Effector CD4-positive, alpha-beta T cell (primary cell): ENCODE measurements at regions not wholly inside any gene's neighbourhood (a gene's known extent, or its start where the extent isn't known, plus 50 kb on each side); places are given as distances from the start of the nearest gene placed in this dataset.

Source experiments
- DNase-seq: peaks from one replicate; pipeline ENCODE4 v3.0.0-alpha.2; 2020

GRCh38 chr15:85890620-85890980 is 95.9 kb upstream of the KLHL25 start:
- DNase-seq = no peak

- no peak for DNase-seq
Observed at GRCh38 chr15:85891470-85891869, 96.7 kb upstream of the KLHL25 start.

- DNase-seq = no peak
Observed at GRCh38 chr15:85892232-85892631, 97.5 kb upstream of the KLHL25 start.

- no peak for DNase-seq
Observed at GRCh38 chr15:85897207-85897894, 102.6 kb upstream of the KLHL25 start.

GRCh38 chr15:85897895-85898717 is 103.4 kb upstream of the KLHL25 start:
- DNase-seq = no peak

GRCh38 chr15:85899927-85900326 is 105.2 kb upstream of the KLHL25 start:
- no peak for DNase-seq

- no peak for DNase-seq
Observed at GRCh38 chr15:85905751-85906450, 111.2 kb upstream of the KLHL25 start.

GRCh38 chr15:85906640-85907039 is 111.9 kb upstream of the KLHL25 start:
- no peak for DNase-seq

- DNase-seq = no peak
Observed at GRCh38 chr15:85910834-85911233, 116.1 kb upstream of the KLHL25 start.

- no peak for DNase-seq
Observed at GRCh38 chr15:85913461-85913860, 118.7 kb upstream of the KLHL25 start.

- no peak for DNase-seq
Observed at GRCh38 chr15:85920956-85921355, 126.2 kb upstream of the KLHL25 start.

- no peak for DNase-seq
Observed at GRCh38 chr15:85924088-85924487, 129.4 kb upstream of the KLHL25 start.

GRCh38 chr15:85925649-85926237 is 131.0 kb upstream of the KLHL25 start:
- no peak for DNase-seq

- no peak for DNase-seq
Observed at GRCh38 chr15:85926834-85927233, 132.1 kb upstream of the KLHL25 start.

- DNase-seq = no peak
Observed at GRCh38 chr15:85927931-85928537, 133.3 kb upstream of the KLHL25 start.

- no peak for DNase-seq
Observed at GRCh38 chr15:85929786-85930185, 135.1 kb upstream of the KLHL25 start.

GRCh38 chr15:85932391-85932790 is 137.7 kb upstream of the KLHL25 start:
- no peak for DNase-seq

- no peak for DNase-seq
Observed at GRCh38 chr15:85934691-85935090, 140.0 kb upstream of the KLHL25 start.

GRCh38 chr15:85935182-85935581 is 140.5 kb upstream of the KLHL25 start:
- no peak for DNase-seq

- DNase-seq = no peak
Observed at GRCh38 chr15:85937661-85938060, 142.0 kb upstream of the AGBL1 start.

- no peak for DNase-seq
Observed at GRCh38 chr15:85941186-85941855, 138.3 kb upstream of the AGBL1 start.

- DNase-seq = no peak
Observed at GRCh38 chr15:85942632-85943031, 137.0 kb upstream of the AGBL1 start.
